ENCODE measurements at regions not wholly inside any gene's neighbourhood (a gene's known extent, or its start where the extent isn't known, plus 50 kb on each side); places are given as distances from the start of the nearest gene placed in this dataset.

DNA sequence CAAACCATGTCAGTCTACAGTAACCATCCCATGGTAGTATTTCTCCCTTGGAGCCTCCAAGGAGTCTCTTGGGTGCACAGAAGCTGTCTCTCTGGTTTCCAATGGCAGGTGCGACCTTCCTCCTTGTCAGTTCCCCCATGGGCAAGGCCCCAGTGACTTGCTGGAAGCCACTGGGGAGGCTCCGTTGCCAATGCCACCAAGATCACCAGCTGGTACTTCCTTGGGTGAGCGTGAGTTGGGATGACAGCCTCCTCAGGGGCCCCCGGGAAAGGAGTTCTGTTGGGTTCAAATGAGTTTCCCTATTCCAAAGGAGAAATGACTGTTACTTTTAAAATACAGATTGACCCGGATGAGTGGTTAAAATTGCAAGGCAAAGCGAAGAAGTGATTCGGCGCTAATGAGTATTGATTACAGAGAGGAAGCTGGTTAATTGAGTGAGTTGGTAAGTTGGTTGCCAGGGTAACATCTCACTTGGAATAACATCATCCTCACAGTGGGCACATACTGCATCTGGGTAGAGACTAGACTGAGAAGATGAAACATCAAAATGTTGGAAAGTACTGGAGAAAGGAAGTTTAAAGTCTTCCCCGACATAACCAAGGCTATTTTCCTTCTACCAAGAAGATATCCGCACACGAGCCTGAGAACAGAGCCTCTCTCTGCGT, 53.0 kb upstream of the LAPTM5 start:
- no peak overlapping the region for H3K4me2 ChIP-seq (ENCODE audit: low read depth, low read length)

DNA sequence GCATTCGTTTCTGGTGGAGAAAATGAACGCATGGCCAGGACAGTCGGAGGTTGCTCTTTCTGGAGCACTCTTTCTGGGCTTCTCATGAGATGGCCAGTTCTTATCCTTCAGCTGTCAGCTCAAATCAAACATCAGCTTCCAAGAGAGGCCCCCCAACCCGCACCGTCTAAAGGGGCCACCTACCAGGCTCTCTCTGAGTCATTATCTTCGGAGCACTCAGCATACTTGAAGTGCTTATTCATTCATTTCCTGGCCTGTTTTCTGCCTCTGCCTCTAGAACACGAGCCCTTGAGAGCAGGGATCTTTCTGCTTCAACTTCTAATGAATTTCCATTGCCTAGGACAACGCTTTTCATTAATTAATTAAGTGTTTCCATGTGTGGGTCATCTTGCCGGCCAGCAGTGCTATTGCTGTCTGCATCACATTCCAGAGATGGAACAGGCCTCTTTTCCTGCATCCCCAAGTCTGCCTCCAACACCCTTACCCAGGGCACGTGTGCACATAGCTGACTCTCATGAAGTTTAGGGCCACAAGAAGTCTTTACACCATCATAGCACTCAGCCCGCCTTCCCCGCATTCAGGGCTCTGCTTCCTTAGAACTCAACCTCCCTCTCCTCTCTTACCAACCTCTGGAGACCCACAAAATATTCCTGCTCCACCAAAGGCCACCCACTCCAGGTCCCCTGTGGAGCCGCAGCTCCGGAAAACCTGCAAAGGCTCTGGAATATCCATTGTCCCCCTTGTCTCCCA, 52.1 kb upstream of the LAPTM5 start:
- Histone ChIP-seq H3K36me3 (replicated peaks; ENCODE audit: insufficient read depth, low read length) (no peaks in the 10 kb centered on the region), H3K9me3 (replicated peaks; ENCODE audit: insufficient read depth, low read length) (no peaks in the 10 kb centered on the region), H4K20me1 (ENCODE audit: insufficient read depth, low read length) (no peaks in the 10 kb centered on the region), H3K4me2 (ENCODE audit: low read depth, low read length) (no peak overlapping the region), H3K9me2 (replicated peaks; ENCODE audit: insufficient read depth, low read length) (no peaks in the 10 kb centered on the region), H3K27ac (ENCODE audit: low read length) (no peak overlapping the region), H3K4me3 (ENCODE audit: low read length) (no peak overlapping the region), H3K27me3 (replicated peaks; ENCODE audit: insufficient read depth, low read length) (peaks cover 92% of the 10 kb centered on the region), H3K4me1 (ENCODE audit: low read length) (no peaks in the 10 kb centered on the region), H3F3A (ENCODE audit: insufficient read depth, low read length) (no peaks in the 10 kb centered on the region), H3K9ac (ENCODE audit: low read length) (no peak overlapping the region), H3K79me2 (ENCODE audit: low read length) (no peaks in the 10 kb centered on the region), H2AFZ (ENCODE audit: low read length) (no peak overlapping the region)
- TF ChIP-seq, protein P1, sequence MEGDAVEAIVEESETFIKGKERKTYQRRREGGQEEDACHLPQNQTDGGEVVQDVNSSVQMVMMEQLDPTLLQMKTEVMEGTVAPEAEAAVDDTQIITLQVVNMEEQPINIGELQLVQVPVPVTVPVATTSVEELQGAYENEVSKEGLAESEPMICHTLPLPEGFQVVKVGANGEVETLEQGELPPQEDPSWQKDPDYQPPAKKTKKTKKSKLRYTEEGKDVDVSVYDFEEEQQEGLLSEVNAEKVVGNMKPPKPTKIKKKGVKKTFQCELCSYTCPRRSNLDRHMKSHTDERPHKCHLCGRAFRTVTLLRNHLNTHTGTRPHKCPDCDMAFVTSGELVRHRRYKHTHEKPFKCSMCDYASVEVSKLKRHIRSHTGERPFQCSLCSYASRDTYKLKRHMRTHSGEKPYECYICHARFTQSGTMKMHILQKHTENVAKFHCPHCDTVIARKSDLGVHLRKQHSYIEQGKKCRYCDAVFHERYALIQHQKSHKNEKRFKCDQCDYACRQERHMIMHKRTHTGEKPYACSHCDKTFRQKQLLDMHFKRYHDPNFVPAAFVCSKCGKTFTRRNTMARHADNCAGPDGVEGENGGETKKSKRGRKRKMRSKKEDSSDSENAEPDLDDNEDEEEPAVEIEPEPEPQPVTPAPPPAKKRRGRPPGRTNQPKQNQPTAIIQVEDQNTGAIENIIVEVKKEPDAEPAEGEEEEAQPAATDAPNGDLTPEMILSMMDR (IDR thresholded peaks at IDR 0.05; ENCODE audit: low read length) = no peak
- no peak for TF ChIP-seq EZH2phosphoT487 (IDR thresholded peaks at IDR 0.05; ENCODE audit: low read length)
- TF ChIP-seq EZH2 (optimal IDR thresholded peaks at IDR 0.05; ENCODE audit: low read depth, low read length) = no peak
- DNase-seq = no peak

More for the DNA sequence above, 53.0 kb upstream of the LAPTM5 start:
- Histone ChIP-seq H3K9me3 (replicated peaks; ENCODE audit: insufficient read depth, low read length) (no peaks in the 10 kb centered on the region), H3K36me3 (replicated peaks; ENCODE audit: insufficient read depth, low read length) (no peaks in the 10 kb centered on the region), H3K27me3 (replicated peaks; ENCODE audit: insufficient read depth, low read length) (peaks cover 92% of the 10 kb centered on the region), H3K9me2 (replicated peaks; ENCODE audit: insufficient read depth, low read length) (no peaks in the 10 kb centered on the region), H2AFZ (ENCODE audit: low read length) (no peak overlapping the region), H3K9ac (ENCODE audit: low read length) (no peak overlapping the region), H3F3A (ENCODE audit: insufficient read depth, low read length) (no peaks in the 10 kb centered on the region), H3K27ac (ENCODE audit: low read length) (no peak overlapping the region), H3K4me1 (ENCODE audit: low read length) (no peaks in the 10 kb centered on the region), H3K79me2 (ENCODE audit: low read length) (no peaks in the 10 kb centered on the region), H4K20me1 (ENCODE audit: insufficient read depth, low read length) (no peaks in the 10 kb centered on the region), H3K4me3 (ENCODE audit: low read length) (no peak overlapping the region)
- TF ChIP-seq, protein P1 (IDR thresholded peaks at IDR 0.05; ENCODE audit: low read length) = no peak
- TF ChIP-seq EZH2phosphoT487 (IDR thresholded peaks at IDR 0.05; ENCODE audit: low read length) = no peak
- TF ChIP-seq EZH2 (optimal IDR thresholded peaks at IDR 0.05; ENCODE audit: low read depth, low read length) = no peak
- DNase-seq = no peak

GRCh38 chr1:30808067-30808662, 50.6 kb upstream of the LAPTM5 start:
- H3K27ac ChIP-seq (ENCODE audit: low read length) = no peak overlapping the region
- H3K4me1 ChIP-seq (ENCODE audit: low read length) = no peaks in the 10 kb centered on the region
- no peaks in the 10 kb centered on the region for H3K79me2 ChIP-seq (ENCODE audit: low read length)
- no peaks in the 10 kb centered on the region for H3K9me2 ChIP-seq (replicated peaks; ENCODE audit: insufficient read depth, low read length)
- DNase-seq = no peak
- H3F3A ChIP-seq (ENCODE audit: insufficient read depth, low read length) = no peaks in the 10 kb centered on the region
- no peak overlapping the region for H2AFZ ChIP-seq (ENCODE audit: low read length)
- no peaks in the 10 kb centered on the region for H4K20me1 ChIP-seq (ENCODE audit: insufficient read depth, low read length)
- H3K9me3 ChIP-seq (replicated peaks; ENCODE audit: insufficient read depth, low read length) = no peaks in the 10 kb centered on the region
- no peaks in the 10 kb centered on the region for H3K36me3 ChIP-seq (replicated peaks; ENCODE audit: insufficient read depth, low read length)
- TF ChIP-seq, protein P1 (IDR thresholded peaks at IDR 0.05; ENCODE audit: low read length) = no peak
- TF ChIP-seq EZH2phosphoT487 (IDR thresholded peaks at IDR 0.05; ENCODE audit: low read length) = no peak
- TF ChIP-seq EZH2 (optimal IDR thresholded peaks at IDR 0.05; ENCODE audit: low read depth, low read length) = no peak
- no peak overlapping the region for H3K4me3 ChIP-seq (ENCODE audit: low read length)
- no peak overlapping the region for H3K9ac ChIP-seq (ENCODE audit: low read length)
- peaks cover 93% of the 10 kb centered on the region for H3K27me3 ChIP-seq (replicated peaks; ENCODE audit: insufficient read depth, low read length)
- no peak overlapping the region for H3K4me2 ChIP-seq (ENCODE audit: low read depth, low read length)

Measured in MM.1S (cell line).